ENCODE measurements at regions not wholly inside any gene's neighbourhood (a gene's known extent, or its start where the extent isn't known, plus 50 kb on each side); places are given as distances from the start of the nearest gene placed in this dataset.

- Histone ChIP-seq H3K27me3 (ENCODE audit: control insufficient read depth, insufficient read depth) (no peaks in the 10 kb centered on the region), H3K4me3 (ENCODE audit: low read length) (no peak overlapping the region), H3K27ac (ENCODE audit: low read length) (no peak overlapping the region), H3K4me1 (ENCODE audit: control insufficient read depth, insufficient read depth, low read length) (no peaks in the 10 kb centered on the region), H3K9me3 (ENCODE audit: control insufficient read depth, low read length) (no peaks in the 10 kb centered on the region)
- DNase-seq, result no peak
- 93% methylated on average over 14 of the region's 14 CpGs for WGBS
- intact Hi-C loops (cut with DNase I), result no loop called here
- no peak for ATAC-seq
Measured at GRCh38 chr4:25528391-25528790, 127.3 kb upstream of the SLC34A2 start.

- no peak overlapping the region for H3K4me3 ChIP-seq (ENCODE audit: low read length)
- intact Hi-C loops (cut with DNase I), result no loop called here
- ATAC-seq (no peak), DNase-seq (no peak)
- no peak overlapping the region for H3K27ac ChIP-seq (ENCODE audit: low read length)
- no peaks in the 10 kb centered on the region for H3K9me3 ChIP-seq (ENCODE audit: control insufficient read depth, low read length)
- H3K27me3 ChIP-seq (ENCODE audit: control insufficient read depth, insufficient read depth), result no peaks in the 10 kb centered on the region
- H3K4me1 ChIP-seq (ENCODE audit: control insufficient read depth, insufficient read depth, low read length), result no peaks in the 10 kb centered on the region
Measured at GRCh38 chr4:25531272-25531671, 124.4 kb upstream of the SLC34A2 start.

GRCh38 chr4:25532591-25532990 lies 123.1 kb upstream of the SLC34A2 start:
- Histone ChIP-seq H3K9me3 (ENCODE audit: control insufficient read depth, low read length) (no peaks in the 10 kb centered on the region), H3K4me3 (ENCODE audit: low read length) (no peak overlapping the region), H3K27me3 (ENCODE audit: control insufficient read depth, insufficient read depth) (no peaks in the 10 kb centered on the region), H3K27ac (ENCODE audit: low read length) (no peak overlapping the region), H3K4me1 (ENCODE audit: control insufficient read depth, insufficient read depth, low read length) (no peaks in the 10 kb centered on the region)
- no peak for ATAC-seq
- WGBS, result 89% methylated on average over 4 of the region's 4 CpGs
- intact Hi-C loops (cut with DNase I), result no loop called here
- DNase-seq, result no peak

GRCh38 chr4:25533256-25533655 lies 122.4 kb upstream of the SLC34A2 start:
- H3K9me3 ChIP-seq (ENCODE audit: control insufficient read depth, low read length), result no peaks in the 10 kb centered on the region
- DNase-seq (no peak), ATAC-seq (no peak)
- no peaks in the 10 kb centered on the region for H3K27me3 ChIP-seq (ENCODE audit: control insufficient read depth, insufficient read depth)
- WGBS, result 93% methylated on average over 3 of the region's 3 CpGs
- no peak overlapping the region for H3K4me3 ChIP-seq (ENCODE audit: low read length)
- no peaks in the 10 kb centered on the region for H3K4me1 ChIP-seq (ENCODE audit: control insufficient read depth, insufficient read depth, low read length)
- H3K27ac ChIP-seq (ENCODE audit: low read length), result no peak overlapping the region
- intact Hi-C loops (cut with DNase I), result no loop called here

GRCh38 chr4:25535278-25535677 lies 120.4 kb upstream of the SLC34A2 start:
- H3K9me3 ChIP-seq (ENCODE audit: control insufficient read depth, low read length), result no peaks in the 10 kb centered on the region
- 51% methylated on average over 2 of the region's 2 CpGs for WGBS
- H3K27ac ChIP-seq (ENCODE audit: low read length), result no peak overlapping the region
- no peak overlapping the region for H3K4me3 ChIP-seq (ENCODE audit: low read length)
- intact Hi-C loops (cut with DNase I), result no loop called here
- H3K4me1 ChIP-seq (ENCODE audit: control insufficient read depth, insufficient read depth, low read length), result no peaks in the 10 kb centered on the region
- DNase-seq (no peak), ATAC-seq (no peak)
- no peaks in the 10 kb centered on the region for H3K27me3 ChIP-seq (ENCODE audit: control insufficient read depth, insufficient read depth)

- no peak for DNase-seq
- no peaks in the 10 kb centered on the region for H3K27me3 ChIP-seq (ENCODE audit: control insufficient read depth, insufficient read depth)
- intact Hi-C loops (cut with DNase I), result no loop called here
- H3K4me3 ChIP-seq (ENCODE audit: low read length), result no peak overlapping the region
- 73% methylated on average over 10 of the region's 10 CpGs for WGBS
- no peak overlapping the region for H3K27ac ChIP-seq (ENCODE audit: low read length)
- no peaks in the 10 kb centered on the region for H3K4me1 ChIP-seq (ENCODE audit: control insufficient read depth, insufficient read depth, low read length)
- H3K9me3 ChIP-seq (ENCODE audit: control insufficient read depth, low read length), result no peaks in the 10 kb centered on the region
- ATAC-seq, result no peak
Measured at GRCh38 chr4:25535701-25536473, 119.8 kb upstream of the SLC34A2 start.

GRCh38 chr4:25536564-25537320 lies 118.9 kb upstream of the SLC34A2 start:
- intact Hi-C loops (cut with DNase I), result no loop called here
- H3K27me3 ChIP-seq (ENCODE audit: control insufficient read depth, insufficient read depth), result no peaks in the 10 kb centered on the region
- H3K4me1 ChIP-seq (ENCODE audit: control insufficient read depth, insufficient read depth, low read length), result no peaks in the 10 kb centered on the region
- ATAC-seq, result no peak
- DNase-seq, result no peak
- H3K9me3 ChIP-seq (ENCODE audit: control insufficient read depth, low read length), result no peaks in the 10 kb centered on the region
- 68% methylated on average over 7 of the region's 7 CpGs for WGBS
- H3K27ac ChIP-seq (ENCODE audit: low read length), result no peak overlapping the region
- no peak overlapping the region for H3K4me3 ChIP-seq (ENCODE audit: low read length)

GRCh38 chr4:25538430-25538829 lies 117.2 kb upstream of the SLC34A2 start:
- intact Hi-C loops (cut with DNase I), result no loop called here
- Histone ChIP-seq H3K27me3 (ENCODE audit: control insufficient read depth, insufficient read depth) (no peaks in the 10 kb centered on the region), H3K27ac (ENCODE audit: low read length) (no peak overlapping the region), H3K4me1 (ENCODE audit: control insufficient read depth, insufficient read depth, low read length) (no peaks in the 10 kb centered on the region), H3K9me3 (ENCODE audit: control insufficient read depth, low read length) (no peaks in the 10 kb centered on the region), H3K4me3 (ENCODE audit: low read length) (no peak overlapping the region)
- ATAC-seq (no peak), DNase-seq (no peak)
- WGBS, result 68% methylated on average over 4 of the region's 4 CpGs

GRCh38 chr4:25539241-25539640 lies 116.4 kb upstream of the SLC34A2 start:
- no peaks in the 10 kb centered on the region for H3K27me3 ChIP-seq (ENCODE audit: control insufficient read depth, insufficient read depth)
- no peaks in the 10 kb centered on the region for H3K4me1 ChIP-seq (ENCODE audit: control insufficient read depth, insufficient read depth, low read length)
- no peak for DNase-seq
- 88% methylated on average over 3 of the region's 3 CpGs for WGBS
- no peaks in the 10 kb centered on the region for H3K9me3 ChIP-seq (ENCODE audit: control insufficient read depth, low read length)
- intact Hi-C loops (cut with DNase I), result no loop called here
- no peak overlapping the region for H3K27ac ChIP-seq (ENCODE audit: low read length)
- ATAC-seq, result no peak
- H3K4me3 ChIP-seq (ENCODE audit: low read length), result no peak overlapping the region

- intact Hi-C loops (cut with DNase I), result no loop called here
- no peak for ATAC-seq
Measured at GRCh38 chr4:25540734-25541133, 114.9 kb upstream of the SLC34A2 start.

GRCh38 chr4:25547343-25547742 lies 108.3 kb upstream of the SLC34A2 start:
- H3K27ac ChIP-seq (ENCODE audit: low read length), result no peak overlapping the region
- H3K4me1 ChIP-seq (ENCODE audit: control insufficient read depth, insufficient read depth, low read length), result no peaks in the 10 kb centered on the region
- ATAC-seq (no peak), DNase-seq (no peak)
- WGBS, result 77% methylated on average over 5 of the region's 5 CpGs
- no peak overlapping the region for H3K4me3 ChIP-seq (ENCODE audit: low read length)
- H3K27me3 ChIP-seq (ENCODE audit: control insufficient read depth, insufficient read depth), result no peaks in the 10 kb centered on the region
- no peaks in the 10 kb centered on the region for H3K9me3 ChIP-seq (ENCODE audit: control insufficient read depth, low read length)
- intact Hi-C loops (cut with DNase I), result no loop called here

More at GRCh38 chr4:25540734-25541133, 114.9 kb upstream of the SLC34A2 start:
- no peak for DNase-seq
- H3K27me3 ChIP-seq (ENCODE audit: control insufficient read depth, insufficient read depth), result no peaks in the 10 kb centered on the region
- no peak overlapping the region for H3K27ac ChIP-seq (ENCODE audit: low read length)
- no peaks in the 10 kb centered on the region for H3K4me1 ChIP-seq (ENCODE audit: control insufficient read depth, insufficient read depth, low read length)
- no peaks in the 10 kb centered on the region for H3K9me3 ChIP-seq (ENCODE audit: control insufficient read depth, low read length)
- 75% methylated on average over 2 of the region's 2 CpGs for WGBS
- no peak overlapping the region for H3K4me3 ChIP-seq (ENCODE audit: low read length)

Data from right cardiac atrium (tissue), 5 donors.